KMS-11 (cell line): ENCODE measurements at regions not wholly inside any gene's neighbourhood (a gene's known extent, or its start where the extent isn't known, plus 50 kb on each side); places are given as distances from the start of the nearest gene placed in this dataset.

Experiments
- H2AFZ ChIP-seq: fragments of 200-600 bp; sonication (generic); 2 replicates; pipeline ENCODE4 v1.6.1; 2016; ENCODE audit warnings: antibody characterized with exemption, mixed run types, low read depth
- H3K27ac ChIP-seq: fragments of 200-600 bp; sonication (generic); 2 replicates; pipeline ENCODE4 v1.6.1; 2016; ENCODE audit warnings: mild to moderate bottlenecking, mixed run types
- H3K27me3 ChIP-seq: fragments of 200-600 bp; sonication (generic); 2 replicates; pipeline ENCODE4 v1.6.1; 2017; ENCODE audit warnings: mild to moderate bottlenecking, low read depth, mixed run types, moderate library complexity; ENCODE audit not compliant: insufficient read depth
- H3K36me3 ChIP-seq: fragments of 200-600 bp; sonication (generic); 2 replicates; pipeline ENCODE4 v1.6.1; 2017; ENCODE audit warnings: mild to moderate bottlenecking, mixed run types; ENCODE audit not compliant: insufficient read depth
- H3K4me1 ChIP-seq: fragments of 200-600 bp; sonication (generic); 2 replicates; pipeline ENCODE4 v1.6.1; 2016; ENCODE audit warnings: mild to moderate bottlenecking, low read depth, mixed run types; ENCODE audit not compliant: poor library complexity, severe bottlenecking
- H3K4me2 ChIP-seq: fragments of 200-600 bp; sonication (generic); 2 replicates; pipeline ENCODE4 v1.7.0; 2016; ENCODE audit warnings: mild to moderate bottlenecking, mixed run types
- H3K4me3 ChIP-seq: fragments of 200-600 bp; sonication (generic); IDR thresholded peaks from 2 replicates; pipeline ENCODE4 v1.6.1; 2017; ENCODE audit warnings: low read depth, low read length, mixed read lengths; ENCODE audit not compliant: insufficient read depth
- H3K79me2 ChIP-seq: fragments of 200-600 bp; sonication (generic); 2 replicates; pipeline ENCODE4 v1.6.1; 2016; ENCODE audit warnings: low read depth, mixed run types; ENCODE audit not compliant: insufficient read depth
- H3K9ac ChIP-seq: fragments of 200-600 bp; sonication (generic); 2 replicates; pipeline ENCODE4 v1.6.1; 2016; ENCODE audit warnings: mild to moderate bottlenecking, mixed run types
- H4K20me1 ChIP-seq: fragments of 200-600 bp; sonication (generic); 2 replicates; pipeline ENCODE4 v1.6.1; 2016; ENCODE audit warnings: mild to moderate bottlenecking, mixed run types; ENCODE audit not compliant: insufficient read depth
- TF ChIP-seq, protein P1 (sequence below): fragments of 200-600 bp; sonication (generic); conservative IDR thresholded peaks from 2 replicates; pipeline ENCODE4 v1.6.1; 2017; ENCODE audit warnings: low read depth, mild to moderate bottlenecking, antibody characterized with exemption, low read length, moderate library complexity, mixed read lengths

DNA sequence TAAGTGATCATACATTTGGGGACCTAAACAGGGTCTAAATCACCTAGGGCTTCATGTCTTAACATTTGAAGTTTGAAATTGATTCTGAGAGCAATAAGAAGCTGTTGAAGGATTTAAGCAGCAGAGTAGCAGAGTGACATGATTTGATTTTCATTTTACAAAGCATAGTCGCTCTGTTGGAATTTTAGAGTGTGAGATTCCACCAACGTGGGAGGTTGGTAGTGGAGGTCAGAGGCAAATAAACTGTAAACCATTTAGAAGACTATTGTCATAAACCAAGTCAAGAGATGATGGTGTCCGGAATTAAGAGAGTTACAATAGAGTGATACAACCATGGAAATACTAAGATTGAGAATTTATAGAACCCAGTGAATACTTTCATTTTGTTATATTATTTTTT, 52.7 kb upstream of the ZDHHC17 start:
- Histone ChIP-seq H3K4me2 (no peak overlapping the region), H3K4me1 (no peaks in the 10 kb centered on the region)
- TF ChIP-seq, protein P1, sequence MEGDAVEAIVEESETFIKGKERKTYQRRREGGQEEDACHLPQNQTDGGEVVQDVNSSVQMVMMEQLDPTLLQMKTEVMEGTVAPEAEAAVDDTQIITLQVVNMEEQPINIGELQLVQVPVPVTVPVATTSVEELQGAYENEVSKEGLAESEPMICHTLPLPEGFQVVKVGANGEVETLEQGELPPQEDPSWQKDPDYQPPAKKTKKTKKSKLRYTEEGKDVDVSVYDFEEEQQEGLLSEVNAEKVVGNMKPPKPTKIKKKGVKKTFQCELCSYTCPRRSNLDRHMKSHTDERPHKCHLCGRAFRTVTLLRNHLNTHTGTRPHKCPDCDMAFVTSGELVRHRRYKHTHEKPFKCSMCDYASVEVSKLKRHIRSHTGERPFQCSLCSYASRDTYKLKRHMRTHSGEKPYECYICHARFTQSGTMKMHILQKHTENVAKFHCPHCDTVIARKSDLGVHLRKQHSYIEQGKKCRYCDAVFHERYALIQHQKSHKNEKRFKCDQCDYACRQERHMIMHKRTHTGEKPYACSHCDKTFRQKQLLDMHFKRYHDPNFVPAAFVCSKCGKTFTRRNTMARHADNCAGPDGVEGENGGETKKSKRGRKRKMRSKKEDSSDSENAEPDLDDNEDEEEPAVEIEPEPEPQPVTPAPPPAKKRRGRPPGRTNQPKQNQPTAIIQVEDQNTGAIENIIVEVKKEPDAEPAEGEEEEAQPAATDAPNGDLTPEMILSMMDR, result no peak

GRCh38 chr12:76713130-76713529, 50.8 kb upstream of the ZDHHC17 start:
- Histone ChIP-seq H3K36me3 (no peaks in the 10 kb centered on the region), H3K4me1 (no peaks in the 10 kb centered on the region), H2AFZ (no peak overlapping the region), H4K20me1 (no peaks in the 10 kb centered on the region), H3K9ac (no peak overlapping the region), H3K79me2 (no peaks in the 10 kb centered on the region), H3K4me3 (no peak overlapping the region), H3K4me2 (no peak overlapping the region), H3K27me3 (no peaks in the 10 kb centered on the region), H3K27ac (no peak overlapping the region)
- TF ChIP-seq, protein P1, result no peak

More for the DNA sequence above, 52.7 kb upstream of the ZDHHC17 start:
- Histone ChIP-seq H3K27me3 (no peaks in the 10 kb centered on the region), H3K9ac (no peak overlapping the region), H3K27ac (no peak overlapping the region), H3K4me3 (no peak overlapping the region), H3K79me2 (no peaks in the 10 kb centered on the region), H2AFZ (no peak overlapping the region), H4K20me1 (no peaks in the 10 kb centered on the region), H3K36me3 (no peaks in the 10 kb centered on the region)

- H3K9ac ChIP-seq, result no peak overlapping the region
- H2AFZ ChIP-seq, result no peak overlapping the region
- no peak overlapping the region for H3K4me2 ChIP-seq
- no peak overlapping the region for H3K27ac ChIP-seq
- H3K27me3 ChIP-seq, result no peaks in the 10 kb centered on the region
- H3K4me1 ChIP-seq, result no peaks in the 10 kb centered on the region
- H3K36me3 ChIP-seq, result no peaks in the 10 kb centered on the region
- H4K20me1 ChIP-seq, result no peaks in the 10 kb centered on the region
- H3K79me2 ChIP-seq, result no peaks in the 10 kb centered on the region
- TF ChIP-seq, protein P1, result no peak
- no peak overlapping the region for H3K4me3 ChIP-seq
Measured at GRCh38 chr12:76713986-76714385, 49.9 kb upstream of the ZDHHC17 start.
